ENCODE measurements at regions not wholly inside any gene's neighbourhood (a gene's known extent, or its start where the extent isn't known, plus 50 kb on each side); places are given as distances from the start of the nearest gene placed in this dataset.

GRCh38 chr22:22974156-22974555 lies 86.5 kb downstream of the IGLL5 start:
- Histone ChIP-seq H3K9ac (ENCODE audit: insufficient read length) (no peak overlapping the region), H3K27ac (no peak overlapping the region), H3K36me3 (ENCODE audit: insufficient read depth, low read length) (no peaks in the 10 kb centered on the region), H3K4me3 (no peak overlapping the region), H3K9me3 (ENCODE audit: low read depth, low read length) (no peaks in the 10 kb centered on the region)
- DNase-seq (ENCODE audit: low read depth, low spot score), result no peak
- TF ChIP-seq FOXP2 (optimal IDR thresholded peaks at IDR 0.05; ENCODE audit: control extremely low read depth, extremely low read length, insufficient read depth), result no peak
- no peak for TF ChIP-seq POLR2AphosphoS5 (IDR thresholded peaks at IDR 0.05; ENCODE audit: borderline replicate concordance, low read depth, low read length)
- no peak for TF ChIP-seq EZH2 (IDR thresholded peaks at IDR 0.05)

GRCh38 chr22:22974795-22975580 lies 87.4 kb downstream of the IGLL5 start:
- no peak overlapping the region for H3K4me3 ChIP-seq
- no peak overlapping the region for H3K9ac ChIP-seq (ENCODE audit: insufficient read length)
- DNase-seq (ENCODE audit: low read depth, low spot score), result no peak
- no peaks in the 10 kb centered on the region for H3K9me3 ChIP-seq (ENCODE audit: low read depth, low read length)
- TF ChIP-seq FOXP2 (optimal IDR thresholded peaks at IDR 0.05; ENCODE audit: control extremely low read depth, extremely low read length, insufficient read depth) (no peak), EZH2 (IDR thresholded peaks at IDR 0.05) (no peak), POLR2AphosphoS5 (IDR thresholded peaks at IDR 0.05; ENCODE audit: borderline replicate concordance, low read depth, low read length) (no peak)
- no peak overlapping the region for H3K27ac ChIP-seq
- no peaks in the 10 kb centered on the region for H3K36me3 ChIP-seq (ENCODE audit: insufficient read depth, low read length)

GRCh38 chr22:22976033-22976922 lies 88.7 kb downstream of the IGLL5 start:
- H3K27ac ChIP-seq, result no peak overlapping the region
- no peak overlapping the region for H3K4me3 ChIP-seq
- no peaks in the 10 kb centered on the region for H3K36me3 ChIP-seq (ENCODE audit: insufficient read depth, low read length)
- H3K9me3 ChIP-seq (ENCODE audit: low read depth, low read length), result no peaks in the 10 kb centered on the region
- H3K9ac ChIP-seq (ENCODE audit: insufficient read length), result no peak overlapping the region
- DNase-seq (ENCODE audit: low read depth, low spot score), result no peak
- no peak for TF ChIP-seq FOXP2 (optimal IDR thresholded peaks at IDR 0.05; ENCODE audit: control extremely low read depth, extremely low read length, insufficient read depth)
- no peak for TF ChIP-seq EZH2 (IDR thresholded peaks at IDR 0.05)
- no peak for TF ChIP-seq POLR2AphosphoS5 (IDR thresholded peaks at IDR 0.05; ENCODE audit: borderline replicate concordance, low read depth, low read length)

GRCh38 chr22:22977479-22978200 lies 90.0 kb downstream of the IGLL5 start:
- H3K4me3 ChIP-seq, result no peak overlapping the region
- H3K9me3 ChIP-seq (ENCODE audit: low read depth, low read length), result no peaks in the 10 kb centered on the region
- no peaks in the 10 kb centered on the region for H3K36me3 ChIP-seq (ENCODE audit: insufficient read depth, low read length)
- H3K27ac ChIP-seq, result no peak overlapping the region
- H3K9ac ChIP-seq (ENCODE audit: insufficient read length), result no peak overlapping the region
- TF ChIP-seq EZH2 (IDR thresholded peaks at IDR 0.05), result no peak
- no peak for DNase-seq (ENCODE audit: low read depth, low spot score)

- DNase-seq (ENCODE audit: low read depth, low spot score), result no peak
- no peak overlapping the region for H3K9ac ChIP-seq (ENCODE audit: insufficient read length)
- H3K27ac ChIP-seq, result no peak overlapping the region
- no peak for TF ChIP-seq FOXP2 (optimal IDR thresholded peaks at IDR 0.05; ENCODE audit: control extremely low read depth, extremely low read length, insufficient read depth)
- no peak for TF ChIP-seq EZH2 (IDR thresholded peaks at IDR 0.05)
- no peak for TF ChIP-seq POLR2AphosphoS5 (IDR thresholded peaks at IDR 0.05; ENCODE audit: borderline replicate concordance, low read depth, low read length)
- H3K4me3 ChIP-seq, result no peak overlapping the region
- no peaks in the 10 kb centered on the region for H3K36me3 ChIP-seq (ENCODE audit: insufficient read depth, low read length)
- no peaks in the 10 kb centered on the region for H3K9me3 ChIP-seq (ENCODE audit: low read depth, low read length)
Observed at GRCh38 chr22:22978637-22979036, 91.0 kb downstream of the IGLL5 start.

- TF ChIP-seq FOXP2 (optimal IDR thresholded peaks at IDR 0.05; ENCODE audit: control extremely low read depth, extremely low read length, insufficient read depth) (no peak), POLR2AphosphoS5 (IDR thresholded peaks at IDR 0.05; ENCODE audit: borderline replicate concordance, low read depth, low read length) (no peak), EZH2 (IDR thresholded peaks at IDR 0.05) (no peak)
Observed at GRCh38 chr22:22979121-22979724, 91.1 kb upstream of the GNAZ start.

GRCh38 chr22:22979954-22980353 lies 90.4 kb upstream of the GNAZ start:
- no peak overlapping the region for H3K9ac ChIP-seq (ENCODE audit: insufficient read length)
- no peak for DNase-seq (ENCODE audit: low read depth, low spot score)
- TF ChIP-seq POLR2AphosphoS5 (IDR thresholded peaks at IDR 0.05; ENCODE audit: borderline replicate concordance, low read depth, low read length) (no peak), FOXP2 (optimal IDR thresholded peaks at IDR 0.05; ENCODE audit: control extremely low read depth, extremely low read length, insufficient read depth) (no peak), EZH2 (IDR thresholded peaks at IDR 0.05) (no peak)
- no peak overlapping the region for H3K27ac ChIP-seq
- H3K4me3 ChIP-seq, result no peak overlapping the region
- H3K9me3 ChIP-seq (ENCODE audit: low read depth, low read length), result no peaks in the 10 kb centered on the region
- H3K36me3 ChIP-seq (ENCODE audit: insufficient read depth, low read length), result no peaks in the 10 kb centered on the region

More at GRCh38 chr22:22979121-22979724, 91.1 kb upstream of the GNAZ start:
- Histone ChIP-seq H3K36me3 (ENCODE audit: insufficient read depth, low read length) (no peaks in the 10 kb centered on the region), H3K27ac (no peak overlapping the region), H3K9ac (ENCODE audit: insufficient read length) (no peak overlapping the region), H3K4me3 (no peak overlapping the region), H3K9me3 (ENCODE audit: low read depth, low read length) (no peaks in the 10 kb centered on the region)
- DNase-seq (ENCODE audit: low read depth, low spot score), result no peak
